ENCODE measurements at regions not wholly inside any gene's neighbourhood (a gene's known extent, or its start where the extent isn't known, plus 50 kb on each side); places are given as distances from the start of the nearest gene placed in this dataset.

- no peak for DNase-seq (ENCODE audit: low spot score)
- no peaks in the 10 kb centered on the region for H3K79me2 ChIP-seq
- no peak overlapping the region for H3K4me2 ChIP-seq
- WGBS (ENCODE audit: low lambda C conversion rate, missing lambda C conversion rate) = 88% methylated on average over 1 of the region's 1 CpG
- H3K27me3 ChIP-seq = no peaks in the 10 kb centered on the region
- no peak for TF ChIP-seq EZH2 (IDR thresholded peaks at IDR 0.05; ENCODE audit: borderline replicate concordance)
- TF ChIP-seq CTCF (IDR thresholded peaks at IDR 0.05; ENCODE audit: poor library complexity) = no peak
- no peak for TF ChIP-seq EZH2phosphoT487 (IDR thresholded peaks at IDR 0.05; ENCODE audit: low read depth, severe bottlenecking, unreplicated experiment)
- no peak overlapping the region for H2AFZ ChIP-seq
- no peaks in the 10 kb centered on the region for H3K4me1 ChIP-seq (ENCODE audit: insufficient read depth)
- no peaks in the 10 kb centered on the region for H3K9me3 ChIP-seq (ENCODE audit: low read depth)
- no peak overlapping the region for H3K27ac ChIP-seq
- no peaks in the 10 kb centered on the region for H4K20me1 ChIP-seq (ENCODE audit: insufficient read depth, poor library complexity, severe bottlenecking)
- no peaks in the 10 kb centered on the region for H3K9me2 ChIP-seq (replicated peaks; ENCODE audit: insufficient read depth)
- no peak overlapping the region for H3K4me3 ChIP-seq
- no peaks in the 10 kb centered on the region for H3K36me3 ChIP-seq (replicated peaks; ENCODE audit: insufficient read depth, low read depth)
Measured at GRCh38 chr12:65657635-65658034, 166.6 kb upstream of the HMGA2 start.

- TF ChIP-seq EZH2phosphoT487 (IDR thresholded peaks at IDR 0.05; ENCODE audit: low read depth, severe bottlenecking, unreplicated experiment) (no peak), EZH2 (IDR thresholded peaks at IDR 0.05; ENCODE audit: borderline replicate concordance) (no peak), CTCF (IDR thresholded peaks at IDR 0.05; ENCODE audit: poor library complexity) (no peak)
- Histone ChIP-seq H2AFZ (no peak overlapping the region), H4K20me1 (ENCODE audit: insufficient read depth, poor library complexity, severe bottlenecking) (no peaks in the 10 kb centered on the region), H3K9me3 (ENCODE audit: low read depth) (no peaks in the 10 kb centered on the region), H3K9me2 (replicated peaks; ENCODE audit: insufficient read depth) (no peaks in the 10 kb centered on the region), H3K4me2 (no peak overlapping the region), H3K79me2 (no peaks in the 10 kb centered on the region), H3K27me3 (no peaks in the 10 kb centered on the region), H3K4me3 (no peak overlapping the region), H3K4me1 (ENCODE audit: insufficient read depth) (no peaks in the 10 kb centered on the region), H3K27ac (no peak overlapping the region), H3K36me3 (replicated peaks; ENCODE audit: insufficient read depth, low read depth) (no peaks in the 10 kb centered on the region)
- no peak for DNase-seq (ENCODE audit: low spot score)
- WGBS (ENCODE audit: low lambda C conversion rate, missing lambda C conversion rate) = 95% methylated on average over 2 of the region's 2 CpGs
Measured at GRCh38 chr12:65658360-65658759, 165.9 kb upstream of the HMGA2 start.

- Histone ChIP-seq H3K4me2 (no peak overlapping the region), H3K36me3 (replicated peaks; ENCODE audit: insufficient read depth, low read depth) (no peaks in the 10 kb centered on the region), H3K79me2 (no peaks in the 10 kb centered on the region), H2AFZ (no peak overlapping the region), H3K27ac (no peak overlapping the region), H3K27me3 (no peaks in the 10 kb centered on the region), H3K9me3 (ENCODE audit: low read depth) (no peaks in the 10 kb centered on the region), H3K4me1 (ENCODE audit: insufficient read depth) (no peaks in the 10 kb centered on the region), H4K20me1 (ENCODE audit: insufficient read depth, poor library complexity, severe bottlenecking) (no peaks in the 10 kb centered on the region), H3K9me2 (replicated peaks; ENCODE audit: insufficient read depth) (no peaks in the 10 kb centered on the region), H3K4me3 (no peak overlapping the region)
- no peak for TF ChIP-seq EZH2 (IDR thresholded peaks at IDR 0.05; ENCODE audit: borderline replicate concordance)
- TF ChIP-seq CTCF (IDR thresholded peaks at IDR 0.05; ENCODE audit: poor library complexity) = no peak
- no peak for DNase-seq (ENCODE audit: low spot score)
- 76% methylated on average over 1 of the region's 1 CpG for WGBS (ENCODE audit: low lambda C conversion rate, missing lambda C conversion rate)
Measured at GRCh38 chr12:65659681-65660080, 164.6 kb upstream of the HMGA2 start.

GRCh38 chr12:65660096-65660495, 164.2 kb upstream of the HMGA2 start:
- Histone ChIP-seq H4K20me1 (ENCODE audit: insufficient read depth, poor library complexity, severe bottlenecking) (no peaks in the 10 kb centered on the region), H3K79me2 (no peaks in the 10 kb centered on the region), H2AFZ (no peak overlapping the region), H3K27ac (no peak overlapping the region), H3K36me3 (replicated peaks; ENCODE audit: insufficient read depth, low read depth) (no peaks in the 10 kb centered on the region), H3K9me2 (replicated peaks; ENCODE audit: insufficient read depth) (no peaks in the 10 kb centered on the region), H3K27me3 (no peaks in the 10 kb centered on the region), H3K4me2 (no peak overlapping the region), H3K4me1 (ENCODE audit: insufficient read depth) (no peaks in the 10 kb centered on the region), H3K9me3 (ENCODE audit: low read depth) (no peaks in the 10 kb centered on the region), H3K4me3 (no peak overlapping the region)
- TF ChIP-seq EZH2 (IDR thresholded peaks at IDR 0.05; ENCODE audit: borderline replicate concordance) = no peak
- no peak for TF ChIP-seq EZH2phosphoT487 (IDR thresholded peaks at IDR 0.05; ENCODE audit: low read depth, severe bottlenecking, unreplicated experiment)
- TF ChIP-seq CTCF (IDR thresholded peaks at IDR 0.05; ENCODE audit: poor library complexity) = no peak
- no peak for DNase-seq (ENCODE audit: low spot score)
- 47% methylated on average over 4 of the region's 4 CpGs for WGBS (ENCODE audit: low lambda C conversion rate, missing lambda C conversion rate)

Data from hepatocyte (in vitro differentiated cells).